Inflammatory macrophage treated with lipopolysaccharide for 4 hours (primary cell): ENCODE measurements at regions not wholly inside any gene's neighbourhood (a gene's known extent, or its start where the extent isn't known, plus 50 kb on each side); places are given as distances from the start of the nearest gene placed in this dataset.

ENCODE experiments used
- DNase-seq: peaks from one replicate; pipeline ENCODE4 v3.0.0-alpha.2; 2020

DNA sequence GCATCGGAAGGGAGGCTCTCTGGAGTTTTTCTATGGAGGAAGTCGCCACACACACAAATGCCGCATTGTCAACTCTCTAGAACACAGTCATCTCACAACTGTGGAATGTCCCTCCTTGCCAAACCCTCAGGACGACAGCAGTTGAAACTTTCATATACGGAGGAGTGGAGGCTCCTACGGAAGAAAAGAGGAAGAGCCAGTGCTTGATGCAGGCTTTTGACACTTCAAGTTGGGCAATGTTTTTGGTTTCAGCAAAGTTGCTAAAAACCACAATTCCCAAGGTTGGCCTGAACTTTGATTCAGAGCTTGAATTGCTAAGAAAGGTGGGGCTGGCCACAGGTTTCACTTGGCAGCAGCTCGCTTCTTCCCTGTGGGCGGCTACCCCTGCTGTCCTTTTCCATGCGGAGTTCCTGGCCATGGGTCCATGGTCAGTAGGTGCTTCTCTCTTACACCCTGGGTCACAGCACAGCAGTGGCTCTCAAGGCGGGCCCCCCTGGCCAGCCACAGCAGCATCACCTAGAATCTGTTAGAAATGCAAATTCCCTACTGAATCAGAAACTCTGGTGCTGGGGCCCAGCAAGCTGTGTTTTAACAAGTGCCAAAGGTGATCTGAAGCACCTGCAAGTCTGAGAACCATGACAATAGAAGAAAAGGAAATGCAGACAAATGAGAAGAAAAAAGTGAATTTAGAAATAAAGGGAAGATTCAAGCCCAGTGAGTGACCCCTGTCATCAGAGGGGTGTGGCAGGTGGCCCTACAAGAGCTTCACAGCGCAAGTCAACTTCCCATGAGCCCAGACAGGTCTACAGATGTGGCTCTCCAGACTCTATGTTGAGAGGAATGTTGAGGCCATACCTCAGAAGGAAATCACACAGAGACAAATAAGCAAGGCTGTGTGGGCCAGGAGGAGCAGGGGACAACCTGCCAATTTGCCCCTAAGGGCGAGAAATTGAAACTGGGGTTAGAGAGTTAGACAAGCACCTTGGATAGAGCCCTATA, 856.4 kb downstream of the RNF144A start:
- peak; percentile 99 for DNase-seq

DNA sequence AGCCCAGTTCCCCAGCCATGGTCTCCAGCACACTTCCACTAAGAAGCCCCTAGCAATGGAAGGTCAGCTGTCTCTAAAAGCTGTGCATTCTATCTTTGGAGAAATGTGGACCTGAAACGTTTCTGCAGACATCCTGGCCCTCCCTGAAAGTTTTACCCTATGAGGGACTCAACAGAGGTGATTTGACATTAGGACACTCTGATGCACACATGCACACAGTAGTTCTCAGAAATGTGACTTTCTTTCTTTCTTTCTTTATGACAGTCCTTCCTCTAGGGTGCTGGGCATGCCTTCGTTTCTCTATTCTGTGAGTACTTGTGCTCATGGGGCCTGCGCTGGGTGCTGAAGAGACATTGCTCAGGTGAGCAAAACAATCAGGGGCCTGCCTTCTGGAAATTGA, 857.3 kb downstream of the RNF144A start:
- no peak for DNase-seq

DNA sequence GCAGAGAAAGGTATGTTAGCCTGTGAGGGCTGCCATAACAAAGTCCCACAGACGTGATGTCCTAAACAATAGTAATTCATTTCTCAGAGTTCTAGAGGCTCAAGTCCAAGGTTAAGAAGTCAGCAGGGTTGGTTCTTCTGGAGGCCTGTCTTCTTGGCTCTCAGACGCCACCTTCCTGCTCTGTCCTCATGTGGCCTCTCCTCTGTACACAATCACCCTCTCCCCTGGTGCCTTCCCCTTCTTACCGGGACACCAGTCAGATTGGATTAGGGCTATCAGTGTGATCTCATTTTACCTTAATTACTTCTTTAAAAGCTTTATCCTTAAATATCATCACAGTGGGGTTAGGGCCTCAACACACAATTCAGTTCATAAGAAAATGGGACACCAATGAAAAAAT, 860.5 kb downstream of the RNF144A start:
- DNase-seq: no peak

DNA sequence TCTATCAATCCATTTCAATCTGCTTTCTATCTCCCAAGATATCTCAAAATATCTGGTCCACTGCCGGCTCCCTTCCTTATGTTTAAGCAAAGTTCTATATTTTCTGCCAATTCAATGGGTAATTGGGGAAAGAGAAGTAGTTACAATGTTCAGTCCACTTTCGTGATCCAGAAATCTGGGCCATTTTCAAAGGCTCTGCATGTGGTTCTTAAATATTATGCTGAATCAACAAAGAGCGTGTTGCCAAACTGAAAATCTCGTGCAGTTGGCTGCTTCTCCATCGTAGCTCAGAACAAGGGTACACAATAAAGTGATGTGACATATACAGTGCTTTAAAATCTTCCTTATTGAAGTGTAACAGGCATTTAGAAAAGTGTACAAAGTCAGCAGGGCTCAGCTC, 863.1 kb downstream of the RNF144A start:
- DNase-seq: no peak

DNA sequence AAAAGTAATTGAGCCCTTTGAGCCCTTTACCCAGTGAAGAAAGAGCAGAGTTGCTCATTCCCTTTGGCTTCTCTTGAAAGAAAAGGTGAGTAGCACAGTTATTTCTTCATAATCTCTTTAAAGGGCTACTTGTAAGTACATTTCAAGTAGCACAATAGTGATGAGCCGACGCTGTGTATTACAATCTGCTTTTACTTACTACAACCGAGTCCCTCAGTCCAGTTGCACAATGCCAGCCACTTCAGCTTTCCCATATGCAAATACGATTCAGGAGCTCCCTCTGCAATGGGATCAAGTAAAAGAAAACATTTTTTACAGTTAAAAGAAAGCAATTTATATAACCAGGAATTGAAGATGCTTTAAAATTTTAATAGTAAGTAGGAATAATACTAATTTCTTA, 868.5 kb downstream of the RNF144A start:
- peak; percentile 8 for DNase-seq

DNA sequence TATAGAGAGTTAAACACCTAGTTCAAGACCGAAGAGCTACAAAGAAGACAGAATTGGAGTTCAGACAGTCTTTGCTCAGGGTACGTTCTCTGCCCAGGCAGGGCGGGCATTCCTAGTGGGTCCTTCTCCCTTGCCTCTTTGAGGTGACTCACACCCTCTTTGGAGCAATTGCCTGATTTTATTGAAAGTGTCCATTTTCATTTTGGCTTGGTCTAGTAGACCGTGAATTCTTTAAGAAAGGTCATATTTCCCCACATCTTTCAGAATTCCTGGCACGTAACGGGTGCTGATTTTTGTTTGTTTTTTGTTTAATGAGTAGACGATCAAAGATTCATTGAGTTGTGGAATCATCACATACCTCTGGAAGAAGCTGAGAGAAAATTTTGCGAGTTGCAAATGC, 871.5 kb downstream of the RNF144A start:
- no peak for DNase-seq

DNA sequence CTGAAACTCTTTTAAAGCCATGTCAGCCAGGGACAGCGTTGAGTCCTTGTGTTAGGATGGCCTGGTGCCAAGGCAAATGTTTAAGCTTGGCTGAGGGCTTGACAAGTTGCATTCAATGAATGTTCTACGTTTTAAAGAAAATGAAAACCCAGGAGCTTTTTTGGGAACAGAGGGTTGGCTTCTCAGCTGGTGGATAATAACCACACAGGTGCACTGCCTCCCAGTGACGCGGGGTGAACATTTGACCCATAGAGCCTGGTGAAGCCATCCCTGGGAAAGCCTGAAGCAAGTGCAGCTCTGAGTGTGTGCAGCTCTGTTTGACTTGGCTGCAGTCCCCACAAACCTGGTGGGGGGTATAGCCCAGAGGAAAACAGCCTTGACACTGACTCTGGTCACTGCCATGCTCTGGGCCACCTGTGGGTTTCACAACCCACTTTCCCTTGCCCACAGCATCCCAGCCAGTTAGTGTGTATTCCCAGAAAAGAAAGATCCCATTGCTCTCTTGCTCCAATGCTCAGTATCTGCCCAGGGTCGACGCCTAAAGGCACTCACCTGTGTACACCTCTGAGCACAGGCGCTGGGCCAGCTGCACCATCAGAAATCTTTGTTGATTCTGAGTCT, 874.9 kb downstream of the RNF144A start:
- DNase-seq: no peak

DNA sequence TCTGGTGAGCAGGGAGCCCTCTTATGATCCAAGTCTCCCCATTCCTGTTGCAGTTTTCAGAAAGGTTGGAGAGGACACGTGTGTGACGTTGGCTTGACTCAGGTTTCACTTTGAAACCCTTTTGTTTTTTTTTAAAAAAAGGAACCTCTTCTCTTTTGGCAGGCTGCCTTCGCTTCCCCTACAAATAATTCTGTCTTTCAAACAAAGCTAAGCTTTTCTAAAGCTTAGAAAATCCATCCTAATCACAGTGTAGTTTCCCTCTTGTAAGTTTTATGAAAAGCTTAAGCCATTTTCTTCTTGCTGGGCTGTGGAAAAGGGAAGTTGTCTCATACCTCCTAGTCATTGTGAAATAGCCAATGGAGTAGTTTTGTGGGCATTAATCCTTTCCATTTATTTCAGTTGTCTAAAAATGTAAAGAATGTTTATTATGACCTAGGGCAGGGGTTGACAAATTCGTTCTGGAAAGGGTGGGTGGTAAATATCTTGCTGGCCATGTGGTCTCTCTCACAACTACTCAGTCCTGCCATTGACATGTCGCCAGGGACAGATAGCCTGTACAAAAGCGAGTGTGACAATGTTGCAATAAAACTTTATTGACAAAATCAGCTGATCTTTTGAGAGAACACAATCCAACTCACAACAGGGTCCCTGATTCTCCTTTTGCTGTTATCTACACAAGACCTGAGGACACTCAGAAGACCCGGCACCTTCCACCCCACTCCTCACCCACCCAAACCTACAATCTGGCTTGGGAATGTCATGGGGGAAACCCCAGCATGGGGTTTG, 878.8 kb downstream of the RNF144A start:
- peak; percentile 80 for DNase-seq

DNA sequence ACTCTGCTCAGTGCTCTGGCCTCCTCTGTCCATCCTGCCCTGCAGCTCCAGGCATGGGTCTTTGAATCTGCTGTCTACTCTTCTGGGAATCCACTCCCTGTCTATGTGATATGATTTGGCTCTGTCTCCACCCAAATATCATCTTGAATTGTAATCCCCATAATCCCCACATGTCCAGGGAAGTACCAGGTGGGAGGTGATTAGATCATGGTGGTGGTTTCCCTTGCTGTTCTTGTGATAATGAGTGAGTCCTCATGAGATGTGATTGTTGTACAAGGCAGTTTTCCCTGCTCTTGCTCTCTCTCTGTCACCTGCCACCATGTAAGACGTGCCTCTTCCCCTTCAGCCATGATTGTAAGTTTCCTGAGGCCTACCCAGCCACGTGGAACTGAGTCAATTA, 881.8 kb upstream of the ID2 start:
- DNase-seq: peak; percentile 22

DNA sequence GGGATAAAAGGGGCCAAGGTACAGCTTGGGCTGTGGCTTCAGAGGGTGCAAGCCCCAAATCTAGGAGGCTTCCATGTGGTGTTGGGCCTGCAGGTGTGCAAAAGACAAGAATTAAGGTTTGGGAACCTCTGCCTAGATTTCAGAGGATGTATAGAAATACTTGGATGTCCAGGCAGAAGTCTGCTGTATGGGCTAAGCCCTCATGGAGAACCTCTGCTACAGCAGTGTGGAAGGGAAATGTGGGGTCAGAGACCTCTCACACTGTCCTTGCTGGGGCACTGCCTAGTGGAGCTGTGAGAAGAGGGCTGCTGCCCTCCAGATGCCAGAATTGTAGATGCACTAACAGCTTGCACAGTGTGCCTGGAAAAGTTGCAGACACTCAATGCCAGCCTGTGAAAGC, 880.6 kb upstream of the ID2 start:
- DNase-seq: no peak

DNA sequence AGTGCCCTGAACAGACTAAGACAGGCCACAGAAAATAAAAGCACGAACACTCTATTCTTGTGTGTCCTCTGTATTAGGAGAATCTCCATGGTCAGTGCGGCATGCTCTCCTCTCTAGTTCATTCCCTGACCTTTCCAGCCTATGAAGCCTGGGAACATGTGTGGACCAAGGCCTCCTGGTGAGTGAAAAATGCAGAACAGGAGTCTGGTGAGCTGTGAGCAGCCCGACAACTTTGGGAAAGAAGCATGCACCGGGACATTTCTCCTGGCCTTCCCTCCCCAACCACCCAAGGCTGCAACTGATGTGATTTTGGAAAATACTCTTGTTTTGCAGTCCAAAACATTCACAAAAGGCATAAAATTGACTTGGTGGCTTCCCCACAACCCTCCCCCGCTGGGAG, 878.3 kb upstream of the ID2 start:
- no peak for DNase-seq

DNA sequence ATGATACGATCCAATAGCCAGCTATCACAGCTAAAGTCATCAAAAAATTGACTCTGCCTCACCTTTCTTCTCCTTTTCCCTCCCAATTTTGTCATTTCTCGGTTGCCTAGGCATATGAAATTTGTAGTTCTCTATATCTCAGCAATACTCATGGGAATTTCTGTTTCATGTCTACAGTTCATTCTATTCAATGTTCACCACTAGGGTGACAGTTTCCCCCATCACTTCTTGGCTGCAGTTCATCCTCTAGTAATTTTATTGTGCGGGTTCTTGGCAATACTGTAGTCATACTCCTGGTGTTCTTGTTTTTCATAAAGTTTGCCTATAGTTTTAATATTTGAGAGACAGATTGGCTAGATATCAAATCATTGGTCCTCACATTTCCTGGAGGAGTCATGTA, 872.2 kb upstream of the ID2 start:
- DNase-seq: no peak

DNA sequence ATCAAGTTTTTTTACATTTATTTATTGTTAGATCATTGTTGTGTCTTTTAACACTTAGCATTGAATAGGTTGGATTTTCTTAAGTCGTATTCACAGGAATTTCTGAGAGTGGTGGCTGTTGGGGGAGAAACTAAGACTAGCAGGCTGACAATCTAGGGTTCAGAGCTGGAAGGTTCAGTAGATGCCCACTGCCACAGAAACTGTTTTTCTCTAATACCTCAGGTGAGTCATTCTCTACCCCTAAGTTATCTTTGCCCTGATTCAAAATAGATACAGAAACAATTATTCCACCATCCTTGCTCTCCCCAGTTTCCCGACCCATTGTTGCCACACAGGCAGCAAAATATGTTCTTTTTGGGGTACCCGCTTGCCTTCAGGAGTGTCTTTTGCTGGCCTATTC, 870.8 kb upstream of the ID2 start:
- DNase-seq: no peak

DNA sequence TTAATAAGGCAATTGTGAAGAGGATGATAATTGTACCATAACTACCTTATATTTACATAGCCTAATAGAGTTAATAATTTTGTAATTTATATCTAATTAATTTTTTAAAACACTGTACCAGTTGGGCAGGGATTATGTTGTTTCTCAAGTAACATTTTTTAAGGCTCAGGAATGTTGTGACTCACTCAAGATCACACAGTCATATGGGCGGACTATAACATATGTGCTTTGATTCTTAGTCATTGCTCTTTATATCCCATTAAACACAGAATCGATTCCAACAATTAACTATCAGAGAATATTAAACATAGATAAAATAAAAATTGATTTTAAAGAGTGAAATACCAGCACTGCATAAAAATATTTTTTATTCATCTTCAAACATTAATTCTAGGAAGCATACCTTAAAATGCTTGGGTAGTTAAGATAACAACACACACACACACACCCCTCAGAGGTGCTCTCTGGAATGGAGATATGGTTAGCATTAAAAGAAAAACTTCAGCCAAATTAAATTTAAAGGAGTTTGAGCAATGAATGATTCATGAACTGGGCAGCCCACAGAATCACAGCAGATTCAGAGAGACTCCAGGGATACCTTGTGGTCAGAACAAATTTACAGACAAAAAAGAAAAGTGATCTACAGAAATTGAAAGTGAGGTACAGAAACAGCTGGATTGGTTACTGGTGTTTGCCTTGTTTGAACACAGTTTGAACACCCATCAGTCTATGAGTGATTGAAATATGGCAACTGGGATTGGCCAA, 869.4 kb upstream of the ID2 start:
- no peak for DNase-seq

DNA sequence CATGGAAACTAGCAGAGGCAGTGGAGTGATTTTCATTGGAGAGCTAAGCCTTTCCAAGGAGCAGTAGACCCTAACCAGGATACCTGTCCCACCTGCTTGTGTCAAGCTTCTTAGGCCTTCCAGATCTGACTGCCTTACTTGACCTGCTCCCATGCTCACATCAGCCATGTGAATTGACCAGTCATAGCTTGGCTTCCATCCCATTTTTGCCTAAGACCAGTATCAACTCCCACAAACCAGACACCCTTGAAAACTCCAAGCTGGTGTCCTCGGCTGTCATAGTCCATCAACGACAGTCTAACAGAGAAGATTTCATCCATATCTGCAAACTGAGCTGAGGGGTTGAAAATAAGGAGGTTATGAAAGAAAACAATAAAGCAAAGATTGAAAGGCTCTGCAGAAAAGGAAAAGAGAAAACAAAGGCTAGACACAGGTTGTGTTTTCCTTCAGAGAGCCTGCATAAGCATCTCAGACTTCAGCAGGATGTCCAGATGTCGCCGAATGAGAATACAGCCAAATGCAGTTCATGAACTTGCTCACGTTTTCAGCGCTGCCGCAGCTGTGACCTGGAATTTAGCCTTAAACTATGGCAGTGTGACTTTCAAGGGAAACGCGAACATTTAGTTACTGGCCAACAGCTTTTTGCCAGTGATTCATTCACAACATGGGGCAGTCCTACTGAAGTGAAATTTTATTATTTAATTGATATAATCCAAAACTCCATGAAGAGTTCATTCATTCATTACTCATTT, 868.1 kb upstream of the ID2 start:
- DNase-seq: no peak

DNA sequence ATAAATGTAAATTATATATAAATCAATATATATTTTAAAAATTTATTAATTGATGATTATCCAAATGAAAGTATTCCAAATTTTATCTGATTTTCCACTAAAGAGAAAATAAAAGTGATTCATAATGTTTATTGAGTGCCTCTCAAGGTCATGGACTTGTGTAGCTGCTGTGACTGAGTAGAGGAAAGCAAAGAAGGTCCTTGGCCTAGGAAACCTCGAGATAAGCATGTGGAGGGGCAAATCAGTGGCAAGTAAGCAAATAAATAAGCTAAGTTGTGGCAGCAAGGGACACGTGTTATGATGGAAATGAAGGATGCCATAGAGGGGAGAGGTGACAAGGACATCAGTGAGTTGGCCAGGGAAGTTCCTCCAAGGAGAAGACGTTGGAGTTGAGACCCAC, 866.1 kb upstream of the ID2 start:
- no peak for DNase-seq

DNA sequence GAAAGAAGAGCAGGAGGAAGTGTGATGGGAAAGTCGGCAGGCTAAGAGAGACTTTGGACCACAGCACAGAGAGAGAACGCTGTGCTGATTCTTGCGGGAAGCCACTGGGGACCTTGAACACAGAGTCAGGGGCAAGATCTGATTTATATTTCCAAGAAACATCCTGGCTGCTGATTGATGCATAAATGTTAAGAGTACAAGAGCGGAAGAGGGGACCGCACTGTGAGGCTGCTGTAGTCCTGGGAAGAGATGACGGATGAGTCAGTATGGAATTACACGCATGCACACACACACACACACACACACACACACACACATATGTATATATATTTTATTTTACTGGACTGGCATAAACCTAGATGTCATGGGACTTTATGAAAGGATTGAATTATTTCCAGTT, 865.6 kb upstream of the ID2 start:
- no peak for DNase-seq

DNA sequence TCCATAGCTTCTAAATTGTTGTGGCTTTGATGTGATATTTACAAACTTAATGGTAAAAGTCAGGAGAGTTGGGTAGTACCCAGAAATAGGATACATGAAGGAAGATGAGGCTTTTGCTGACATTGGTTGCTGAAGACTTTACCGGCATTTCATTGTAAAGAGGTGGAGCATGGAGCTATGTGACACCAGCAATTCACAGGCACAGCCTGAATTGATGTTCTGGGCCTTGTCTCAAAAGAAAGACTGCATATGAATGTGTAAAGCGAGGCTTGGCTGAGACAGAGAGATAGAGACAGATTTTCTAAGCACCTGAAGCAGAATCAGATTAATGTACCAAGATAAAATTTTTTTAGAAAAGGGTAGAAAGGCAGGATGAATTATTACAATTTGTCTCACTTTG, 864.9 kb upstream of the ID2 start:
- DNase-seq: no peak

DNA sequence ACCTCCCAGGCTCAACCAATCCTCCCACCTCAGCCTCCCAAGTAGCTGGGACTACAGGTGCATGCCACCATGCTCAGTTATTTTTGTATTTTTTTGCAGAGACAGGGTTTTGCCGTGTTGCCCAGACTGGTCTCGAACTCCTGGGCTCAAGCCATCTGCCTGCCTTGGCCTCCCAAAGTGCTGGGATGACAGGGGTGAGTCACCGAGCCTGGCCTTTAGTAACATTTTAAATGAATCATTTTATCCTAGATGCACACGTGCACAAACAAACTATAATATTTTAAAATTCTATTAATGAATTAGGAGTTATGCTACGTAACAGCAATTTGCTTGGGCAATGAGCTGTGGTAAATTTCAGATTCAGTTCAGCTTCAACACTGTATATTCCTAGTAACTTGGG, 862.5 kb upstream of the ID2 start:
- DNase-seq: no peak

DNA sequence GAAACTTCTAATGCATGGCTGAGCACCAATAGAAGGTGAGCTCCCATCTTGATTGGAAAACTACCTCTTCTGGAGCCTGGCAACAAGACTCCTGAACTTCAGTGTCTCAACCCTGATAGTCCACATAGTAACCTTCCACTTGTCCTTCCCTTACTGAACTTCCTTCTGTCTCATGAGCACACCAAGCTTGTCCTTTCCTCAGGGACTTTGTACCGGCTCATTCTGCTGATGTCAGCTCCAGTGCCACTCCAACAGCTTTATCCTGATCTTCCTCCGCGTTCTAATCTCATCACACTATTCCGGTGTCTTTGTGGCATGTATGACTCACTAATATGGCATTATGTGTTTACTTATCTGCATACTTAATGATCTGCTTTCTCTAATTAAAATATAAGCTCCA, 862.0 kb upstream of the ID2 start:
- DNase-seq: no peak

DNA sequence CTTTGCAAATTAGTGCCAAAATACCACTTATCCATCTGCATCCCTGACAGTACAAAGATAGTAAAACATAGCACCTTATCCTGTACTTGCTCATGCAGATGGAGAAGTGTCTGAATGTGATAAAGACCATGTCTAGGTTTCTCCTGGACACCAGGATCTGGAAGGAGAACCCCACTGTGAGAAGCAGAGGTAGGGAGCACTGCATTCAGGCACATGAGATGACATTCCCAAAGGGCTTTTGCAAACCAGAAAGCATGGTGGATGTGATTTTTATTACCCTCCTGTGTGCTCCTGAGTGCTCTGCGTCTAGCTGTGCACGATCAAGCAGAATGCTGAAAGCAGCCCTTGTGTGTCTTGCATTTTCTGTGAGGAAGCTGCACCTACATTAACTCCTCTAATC, 857.6 kb upstream of the ID2 start:
- DNase-seq: no peak
